Amniotic epithelial cell (primary cell): ENCODE measurements at regions not wholly inside any gene's neighbourhood (a gene's known extent, or its start where the extent isn't known, plus 50 kb on each side); places are given as distances from the start of the nearest gene placed in this dataset.
A peak's percentile ranks its signal among the peaks of the same experiment; 100 is the strongest.

Source experiments
- DNase-seq: peaks from one replicate; pipeline ENCODE4 v3.0.0-alpha.2; 2010; ENCODE audit warnings: low read depth

- no peak for DNase-seq
Measured at GRCh38 chr18:57202881-57203280, 56.0 kb downstream of the BOD1L2 start.

GRCh38 chr18:57205641-57206040 is 58.8 kb downstream of the BOD1L2 start:
- no peak for DNase-seq

GRCh38 chr18:57207124-57207916 is 60.4 kb downstream of the BOD1L2 start:
- DNase-seq = no peak

- no peak for DNase-seq
Measured at GRCh38 chr18:57208047-57208446, 61.2 kb downstream of the BOD1L2 start.

- DNase-seq = no peak
Measured at GRCh38 chr18:57209713-57210106, 62.8 kb downstream of the BOD1L2 start.

- peak; percentile 42 for DNase-seq
Measured at GRCh38 chr18:57210107-57210715, 63.3 kb downstream of the BOD1L2 start.

- DNase-seq = no peak
Measured at GRCh38 chr18:57210716-57211411, 64.0 kb downstream of the BOD1L2 start.

GRCh38 chr18:57211412-57211750 is 64.5 kb downstream of the BOD1L2 start:
- DNase-seq = no peak

GRCh38 chr18:57211776-57212175 is 64.9 kb downstream of the BOD1L2 start:
- no peak for DNase-seq

- DNase-seq = no peak
Measured at GRCh38 chr18:57212678-57213077, 65.8 kb downstream of the BOD1L2 start.

GRCh38 chr18:57214976-57215375 is 68.1 kb downstream of the BOD1L2 start:
- DNase-seq = no peak

GRCh38 chr18:57218281-57218680 is 71.4 kb downstream of the BOD1L2 start:
- DNase-seq = no peak

GRCh38 chr18:57219964-57220363 is 73.1 kb downstream of the BOD1L2 start:
- DNase-seq = no peak

GRCh38 chr18:57220480-57220879 is 73.6 kb downstream of the BOD1L2 start:
- no peak for DNase-seq

- DNase-seq = no peak
Measured at GRCh38 chr18:57220930-57221483, 74.1 kb downstream of the BOD1L2 start.

GRCh38 chr18:57223144-57223870 is 76.4 kb downstream of the BOD1L2 start:
- DNase-seq = no peak

- no peak for DNase-seq
Measured at GRCh38 chr18:57230861-57231585, 84.1 kb downstream of the BOD1L2 start.

- DNase-seq = no peak
Measured at GRCh38 chr18:57231864-57232263, 85.0 kb downstream of the BOD1L2 start.

GRCh38 chr18:57234346-57234745 is 87.5 kb downstream of the BOD1L2 start:
- no peak for DNase-seq

GRCh38 chr18:57241869-57242268 is 95.0 kb downstream of the BOD1L2 start:
- DNase-seq = no peak

GRCh38 chr18:57242285-57242684 is 95.4 kb downstream of the BOD1L2 start:
- DNase-seq = no peak
